GM10248 (cell line): ENCODE measurements at regions not wholly inside any gene's neighbourhood (a gene's known extent, or its start where the extent isn't known, plus 50 kb on each side); places are given as distances from the start of the nearest gene placed in this dataset.

ENCODE experiments used
- CTCF ChIA-PET: fragments of 300-600 bp; sonication (Branson Sonifier 250); formaldehyde crosslinking; extraction: SDS; loops from one replicate; lab custom pipeline; 2021; ENCODE audit warnings: antibody characterized with exemption; lab: Yijun Ruan, JAX
- POLR2A ChIA-PET: fragments of 350-650 bp; sonication (Branson Sonifier 250); formaldehyde crosslinking; extraction: SDS; loops from one replicate; lab custom pipeline; 2020; ENCODE audit warnings: antibody characterized with exemption; lab: Yijun Ruan, JAX
- DNase-seq: peaks from one replicate; pipeline ENCODE4 v3.0.0; 2012; ENCODE audit errors: extremely low spot score
- CTCF ChIP-seq: IDR thresholded peaks from 2 replicates; pipeline ENCODE4 v1.5.1; 2012; ENCODE audit warnings: mild to moderate bottlenecking, low read depth; ENCODE audit errors: extremely low read depth, missing control alignments, control extremely low read depth

GRCh38 chr18:67308819-67309218 is 207.7 kb downstream of the DSEL start:
- TF ChIP-seq CTCF = no peak
- no peak for DNase-seq
- ChIA-PET POLR2A (no interaction called here), CTCF (no interaction called here)

GRCh38 chr18:67305466-67305865 is 211.1 kb downstream of the DSEL start:
- no peak for DNase-seq
- POLR2A ChIA-PET = no interaction called here
- CTCF ChIA-PET = interaction anchor here (1.6 kb wide), 1 partner anchor 11 kb away, joined by 5 read pairs; no protein-coding TSS in a partner anchor
- no peak for TF ChIP-seq CTCF

GRCh38 chr18:67302043-67302442 is 214.5 kb downstream of the DSEL start:
- no peak for DNase-seq
- ChIA-PET POLR2A (no interaction called here), CTCF (interaction anchor here (1.2 kb wide), 1 partner anchor 15 kb away, joined by 4 read pairs; no protein-coding TSS in a partner anchor)
- no peak for TF ChIP-seq CTCF

GRCh38 chr18:67301592-67301991 is 214.9 kb downstream of the DSEL start:
- TF ChIP-seq CTCF = no peak
- ChIA-PET CTCF (no interaction called here), POLR2A (no interaction called here)
- no peak for DNase-seq

GRCh38 chr18:67300498-67300897 is 216.0 kb downstream of the DSEL start:
- no peak for DNase-seq
- no peak for TF ChIP-seq CTCF
- POLR2A ChIA-PET = no interaction called here
- CTCF ChIA-PET = no interaction called here

GRCh38 chr18:67292814-67293213 is 223.7 kb downstream of the DSEL start:
- no peak for DNase-seq
- TF ChIP-seq CTCF = no peak
- ChIA-PET CTCF (interaction anchor here (1.4 kb wide), 1 partner anchor 12 kb away, joined by 3 read pairs; no protein-coding TSS in a partner anchor), POLR2A (no interaction called here)

- TF ChIP-seq CTCF = no peak
- POLR2A ChIA-PET = no interaction called here
- no peak for DNase-seq
- CTCF ChIA-PET = no interaction called here
Observed at GRCh38 chr18:67290421-67290820, 226.1 kb downstream of the DSEL start.
